Sciatic nerve (tissue), 2 donors: ENCODE measurements at regions not wholly inside any gene's neighbourhood (a gene's known extent, or its start where the extent isn't known, plus 50 kb on each side); places are given as distances from the start of the nearest gene placed in this dataset.
"Not testable (repeated sequence)": the region's sequence is repeated elsewhere in the genome, so short reads cannot be mapped to it uniquely, and the experiment has no call there.

Experiments used
- ATAC-seq: fragments of 200-7000 bp; cut with Tn5 transposase; one replicate; pipeline ENCODE4 v1.9.1; 2020; ENCODE audit warnings: mild to moderate bottlenecking, moderate library complexity
- DNase-seq: peaks from one replicate; pipeline ENCODE4 v3.0.0-alpha.2; 2020; ENCODE audit warnings: low spot score
- intact Hi-C: fragments of 100-400 bp; cut with DNase I; formaldehyde crosslinking; loops from one replicate; pipeline ENCODE4 v1.14.2; 2022
- donor health status: DM: no; HTN: no; CAD: no.
- donor health status: DM: no; HTN: no; CAD: no.

GRCh38 chr3:161673866-161674265 lies 177.3 kb downstream of the OTOL1 start:
- intact Hi-C loops = no loop called here
- no peak for ATAC-seq
- no peak for DNase-seq

DNA sequence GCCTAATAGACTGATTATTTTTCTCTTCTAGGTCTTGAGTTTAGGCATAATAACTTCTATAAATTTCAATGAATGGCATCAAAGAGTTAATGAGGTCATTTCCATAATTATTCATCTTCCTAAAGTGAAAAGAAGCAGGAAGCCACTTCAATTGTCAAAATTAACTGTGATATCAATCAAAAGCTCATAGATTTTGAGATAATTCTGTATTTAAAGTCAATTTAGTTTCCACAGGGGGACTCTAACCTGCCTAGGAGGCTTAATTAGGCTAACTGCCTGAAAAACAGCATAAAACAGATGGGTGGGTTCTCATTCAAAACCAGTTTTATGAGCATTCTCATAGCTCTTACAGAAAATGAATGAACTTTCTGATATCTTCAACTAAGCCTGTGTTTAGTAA lies 177.8 kb downstream of the OTOL1 start:
- intact Hi-C loops = no loop called here
- ATAC-seq = no peak
- DNase-seq = no peak

GRCh38 chr3:161681831-161682230 lies 185.2 kb downstream of the OTOL1 start:
- intact Hi-C loops, DNase-seq, ATAC-seq: not testable (repeated sequence)

DNA sequence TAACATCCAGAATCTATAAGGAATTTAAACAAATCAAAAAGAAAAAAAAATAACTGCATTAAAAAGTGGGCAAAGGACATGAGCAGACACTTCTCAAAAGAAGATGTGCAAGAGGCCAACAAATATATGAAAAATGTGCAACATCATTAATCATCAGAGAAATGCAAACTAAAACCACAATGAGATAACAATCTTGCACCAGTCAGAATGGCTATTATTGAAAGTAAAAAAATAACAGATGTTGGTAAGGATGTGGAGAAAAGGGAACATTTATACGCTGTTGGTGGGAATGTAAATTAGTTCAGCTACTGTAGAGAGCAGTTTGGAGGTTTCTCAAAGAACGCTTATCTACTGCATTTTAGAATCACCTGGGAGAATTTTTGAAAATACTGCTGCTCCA lies 186.1 kb downstream of the OTOL1 start:
- DNase-seq = no peak
- intact Hi-C loops = no loop called here
- no peak for ATAC-seq

DNA sequence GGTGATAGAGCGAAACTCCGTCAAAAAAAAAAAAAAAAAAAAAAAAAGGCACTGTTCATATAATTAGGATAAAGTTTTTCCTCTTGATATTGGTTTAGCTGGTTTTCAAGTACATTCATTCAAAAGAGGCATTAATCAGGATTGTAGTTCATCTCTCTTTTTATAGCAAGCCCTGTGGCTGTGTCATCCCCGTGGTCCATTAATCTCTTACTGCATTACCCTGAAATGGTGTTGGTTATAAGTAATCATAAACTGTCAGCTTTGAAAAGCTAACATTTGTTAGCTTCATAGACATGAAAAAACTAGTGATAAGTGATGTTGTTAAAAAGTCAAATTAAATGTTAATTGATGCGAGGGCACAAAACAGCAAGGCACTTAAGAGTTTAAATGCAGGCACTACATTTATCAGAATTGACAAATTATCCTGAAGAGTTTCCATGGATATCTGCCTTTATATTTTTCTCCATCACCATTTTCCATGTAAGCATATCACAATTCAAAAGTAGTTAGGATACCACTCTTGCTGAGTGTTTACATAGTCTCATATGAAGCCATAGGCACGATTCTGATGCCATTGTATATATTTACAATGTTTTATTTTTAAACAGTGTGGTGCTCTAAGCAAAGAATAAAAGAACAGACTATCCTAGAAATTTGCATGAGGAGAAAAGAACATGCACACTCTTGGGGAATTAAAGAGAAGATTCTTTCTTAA lies 193.1 kb downstream of the OTOL1 start:
- intact Hi-C loops = no loop called here
- ATAC-seq = no peak
- DNase-seq = no peak

GRCh38 chr3:161690299-161690620 lies 193.7 kb downstream of the OTOL1 start:
- ATAC-seq (no peak), DNase-seq (no peak)
- intact Hi-C loops = no loop called here

- ATAC-seq (no peak), DNase-seq (no peak)
- intact Hi-C loops = no loop called here
Observed at GRCh38 chr3:161691677-161692076, 195.1 kb downstream of the OTOL1 start.

GRCh38 chr3:161694682-161695564 lies 198.3 kb downstream of the OTOL1 start:
- ATAC-seq (no peak), DNase-seq (no peak)
- intact Hi-C loops = no loop called here

- ATAC-seq (no peak), DNase-seq (no peak)
- intact Hi-C loops = no loop called here
Observed at GRCh38 chr3:161695811-161696210, 199.2 kb downstream of the OTOL1 start.

- no peak for DNase-seq
- ATAC-seq = peak; percentile 39
- intact Hi-C loops = no loop called here
Observed at GRCh38 chr3:161700998-161701397, 204.4 kb downstream of the OTOL1 start.

- ATAC-seq, intact Hi-C loops, DNase-seq: not testable (repeated sequence)
Observed at GRCh38 chr3:161707253-161707652, 210.6 kb downstream of the OTOL1 start.

- intact Hi-C loops = loop anchor here (5.0 kb wide), 1 partner anchor 961 kb away; no protein-coding TSS in a partner anchor
- no peak for DNase-seq
Observed at GRCh38 chr3:161713731-161714130, 217.1 kb downstream of the OTOL1 start.

DNA sequence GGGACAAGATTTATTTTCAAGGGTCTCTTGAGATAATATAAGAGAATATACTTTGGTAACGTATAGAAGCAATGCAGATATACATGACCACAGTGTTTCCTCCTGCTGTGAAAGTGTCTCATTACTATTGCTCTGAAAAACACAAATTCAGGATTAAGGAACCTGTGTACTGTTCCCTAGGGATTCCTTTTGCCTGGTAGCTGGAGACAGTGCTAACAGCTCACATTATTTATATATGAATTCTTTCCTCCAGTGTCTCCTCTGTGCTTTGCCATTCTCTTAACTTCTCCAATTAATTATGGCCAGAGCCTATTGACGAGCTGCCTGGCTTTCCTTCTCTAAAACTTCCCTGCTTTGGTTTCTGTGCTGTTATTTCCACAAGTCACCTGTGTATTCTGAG lies 235.4 kb downstream of the OTOL1 start:
- no peak for DNase-seq
- ATAC-seq = no peak
- intact Hi-C loops = no loop called here

More at GRCh38 chr3:161713731-161714130, 217.1 kb downstream of the OTOL1 start:
- no peak for ATAC-seq

GRCh38 chr3:161737171-161737570 lies 240.6 kb downstream of the OTOL1 start:
- ATAC-seq (no peak), DNase-seq (no peak)
- intact Hi-C loops = no loop called here

DNA sequence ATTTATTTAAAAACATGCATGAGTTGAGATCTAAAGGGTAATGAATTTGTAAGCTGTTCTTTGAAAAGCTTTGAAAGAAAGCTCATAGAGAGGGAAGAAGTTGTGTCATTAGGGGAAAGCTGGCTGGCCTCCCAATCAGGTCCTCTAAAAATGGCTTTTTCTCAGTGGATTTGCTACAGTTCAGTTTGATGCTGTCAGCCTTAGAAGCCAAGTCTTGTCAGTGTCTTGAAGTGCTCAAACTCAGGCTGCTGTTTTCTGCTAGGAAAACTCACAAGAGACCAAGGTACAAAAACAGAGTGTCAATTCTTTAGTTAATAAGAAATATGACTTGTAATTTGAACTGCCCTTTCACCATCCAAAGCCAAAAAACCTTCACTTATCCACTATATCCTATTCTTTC lies 243.8 kb downstream of the OTOL1 start:
- ATAC-seq = no peak
- DNase-seq = no peak

GRCh38 chr3:161744366-161744765 lies 247.8 kb downstream of the OTOL1 start:
- intact Hi-C loops = no loop called here
- ATAC-seq (no peak), DNase-seq (no peak)

More for the DNA sequence above, 243.8 kb downstream of the OTOL1 start:
- intact Hi-C loops = no loop called here

- DNase-seq (no peak), ATAC-seq (no peak)
- intact Hi-C loops = no loop called here
Observed at GRCh38 chr3:161745741-161746140, 249.1 kb downstream of the OTOL1 start.

- intact Hi-C loops = no loop called here
- no peak for DNase-seq
Observed at GRCh38 chr3:161748049-161748448, 251.4 kb downstream of the OTOL1 start.

DNA sequence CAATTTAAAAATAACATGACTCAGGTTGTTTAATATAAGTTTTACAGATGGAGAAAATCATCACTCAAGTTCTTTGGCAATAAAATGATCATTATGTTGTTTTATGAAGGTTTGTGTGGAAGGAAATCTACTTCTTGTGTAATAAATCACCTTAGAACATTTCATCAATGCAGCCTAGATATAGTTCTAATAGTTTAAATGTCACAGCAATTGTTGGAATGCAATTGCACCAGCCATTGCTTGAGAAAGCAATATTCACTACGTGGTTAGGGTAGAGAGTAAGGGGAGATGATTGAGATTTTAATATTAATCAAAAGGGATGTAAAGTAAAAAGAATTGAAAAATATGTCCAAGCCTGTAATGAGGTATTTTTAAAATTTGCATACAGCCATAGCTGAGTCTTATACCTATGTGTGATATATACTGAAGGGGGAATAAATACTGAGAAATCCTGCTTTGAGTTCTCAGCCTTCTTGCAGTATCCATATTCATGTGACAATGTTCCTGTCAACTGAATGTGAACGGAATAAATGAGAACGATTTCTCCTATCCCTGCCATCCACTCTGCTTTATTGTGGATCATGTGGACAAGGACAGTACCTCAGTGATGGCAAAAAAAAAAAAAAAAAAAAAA lies 257.9 kb downstream of the OTOL1 start:
- DNase-seq = no peak
- no peak for ATAC-seq
- intact Hi-C loops = no loop called here

More at GRCh38 chr3:161748049-161748448, 251.4 kb downstream of the OTOL1 start:
- ATAC-seq = no peak

DNA sequence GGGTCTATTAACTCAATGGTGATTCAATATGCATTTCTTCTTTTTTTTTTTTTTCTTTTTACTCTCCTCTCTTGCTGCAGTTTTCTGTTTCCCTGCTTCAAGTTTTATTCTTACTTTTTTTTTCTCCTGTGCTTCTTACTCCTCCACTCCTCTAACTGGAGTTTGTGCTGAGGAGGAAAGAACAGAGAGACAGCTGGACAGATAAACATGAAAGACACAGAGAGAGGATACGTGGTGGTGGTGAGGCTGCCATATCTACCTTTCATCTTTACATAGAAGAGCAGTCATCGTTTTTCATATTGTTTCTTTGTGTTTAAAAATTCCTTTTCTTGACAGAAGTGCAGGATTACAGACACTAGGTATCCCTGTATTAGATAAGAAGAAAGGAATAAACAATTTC lies 262.8 kb downstream of the OTOL1 start:
- DNase-seq = no peak

More for the DNA sequence above, 262.8 kb downstream of the OTOL1 start:
- no peak for ATAC-seq
- intact Hi-C loops = no loop called here
